ENCODE measurements at regions not wholly inside any gene's neighbourhood (a gene's known extent, or its start where the extent isn't known, plus 50 kb on each side); places are given as distances from the start of the nearest gene placed in this dataset.

GRCh38 chr11:10913075-10913474, 55.2 kb upstream of the ZBED5 start:
- TF ChIP-seq POLR2AphosphoS5 (IDR thresholded peaks at IDR 0.05; ENCODE audit: low read depth, low read length) (no peak), POLR2A (IDR thresholded peaks at IDR 0.05; ENCODE audit: low read depth, low read length) (no peak)
